Body of pancreas (tissue), 4 donors: ENCODE measurements at regions not wholly inside any gene's neighbourhood (a gene's known extent, or its start where the extent isn't known, plus 50 kb on each side); places are given as distances from the start of the nearest gene placed in this dataset.

Experiments
- ATAC-seq: fragments of 150-250 bp; one replicate; pipeline ENCODE4 v1.9.1; 2016
- DNase-seq, 4 donors: peaks; one replicate each; pipeline ENCODE4 v3.0.0-alpha.2; 2019
- H3K27ac ChIP-seq, 4 donors: fragments of 200-600 bp; sonication (generic); 1 replicate in 3 of 4; 2 replicates in 1 of 4; pipeline versions ENCODE4 v1.5.1 to v1.6.1; 2016 to 2019; ENCODE audit warnings: mild to moderate bottlenecking in 1 of 4, mixed read lengths in 1 of 4, moderate library complexity in 1 of 4
- H3K27me3 ChIP-seq, 2 donors: fragments of 200-600 bp; sonication (generic); one replicate each; pipeline ENCODE4 v1.6.0; 2016; ENCODE audit warnings: mild to moderate bottlenecking in 1 of 2
- H3K36me3 ChIP-seq, 2 donors: fragments of 200-600 bp; sonication (generic); replicated peaks in 1 of 2; 2 replicates each; pipeline ENCODE4 v1.5.1; 2016; ENCODE audit warnings: low read depth in 2 of 2; ENCODE audit not compliant: insufficient read depth in 1 of 2
- H3K4me1 ChIP-seq: fragments of 200-600 bp; sonication (generic); one replicate; pipeline ENCODE4 v1.6.0; 2016
- H3K4me3 ChIP-seq, 2 donors: fragments of 200-600 bp; sonication (generic); 1 replicate in 1 of 2; 2 replicates in 1 of 2; pipeline ENCODE4 v1.5.1; 2016 to 2019
- H3K9me3 ChIP-seq, 3 donors: fragments of 200-600 bp; sonication (generic); 1 replicate in 2 of 3; 2 replicates in 1 of 3; pipeline ENCODE4 v1.5.1; 2016
- CTCF ChIP-seq, 7 experiments: fragments of 450-650 bp in 4 of 7; fragments of 200-600 bp in 3 of 7; sonication (generic) in 3 of 7; IDR thresholded peaks; one replicate each; pipeline ENCODE4 v1.5.1; 2016 to 2019; ENCODE audit warnings: antibody characterized with exemption in 7 of 7
- POLR2A ChIP-seq, 3 donors: fragments of 450-650 bp; IDR thresholded peaks; one replicate each; pipeline ENCODE4 v1.6.1; 2016; ENCODE audit warnings: antibody characterized with exemption in 3 of 3, mild to moderate bottlenecking in 2 of 3
- WGBS, 2 donors: methylation state at CpG; one replicate each; pipeline ENCODE4 v1.1.5; 2017; 5-methylcytosine and 5-hydroxymethylcytosine counted together
- intact Hi-C: fragments of 100-400 bp; cut with DNase I; formaldehyde crosslinking; loops from one replicate; pipeline ENCODE4 v1.15.1; 2023

- Histone ChIP-seq H3K4me3 (no peak overlapping the region), H3K9me3 (no peaks in the 10 kb centered on the region), H3K36me3 (no peaks in the 10 kb centered on the region), H3K27ac (no peak overlapping the region), H3K4me1 (peaks cover 3% of the 10 kb centered on the region), H3K27me3 (no peaks in the 10 kb centered on the region)
- no peak for DNase-seq
- TF ChIP-seq POLR2A (IDR thresholded peaks at IDR 0.05) (no peak), CTCF (IDR thresholded peaks at IDR 0.05) (no peak)
- no peak for ATAC-seq
- WGBS, 2 donors, result 80 to 83% methylated on average over 3 of the region's 3 CpGs
- intact Hi-C loops, result no loop called here
These were observed 91.1 kb upstream of the CD180 start for GRCh38 chr5:67287510-67288268.

GRCh38 chr5:67286006-67286405 is 89.4 kb upstream of the CD180 start:
- WGBS, 2 donors, result 73 to 81% methylated on average over 4 of the region's 4 CpGs
- Histone ChIP-seq H3K9me3 (no peaks in the 10 kb centered on the region), H3K27me3 (no peaks in the 10 kb centered on the region), H3K4me3 (no peak overlapping the region), H3K4me1 (peaks cover 3% of the 10 kb centered on the region), H3K27ac (no peak overlapping the region), H3K36me3 (no peaks in the 10 kb centered on the region)
- DNase-seq (no peak), ATAC-seq (no peak)
- intact Hi-C loops, result no loop called here
- no peak for TF ChIP-seq POLR2A (IDR thresholded peaks at IDR 0.05)
- no peak for TF ChIP-seq CTCF (IDR thresholded peaks at IDR 0.05)

- Histone ChIP-seq H3K27me3 (no peaks in the 10 kb centered on the region), H3K4me3 (no peak overlapping the region), H3K9me3 (no peaks in the 10 kb centered on the region), H3K27ac (no peak overlapping the region), H3K4me1 (peaks cover 3% of the 10 kb centered on the region), H3K36me3 (no peaks in the 10 kb centered on the region)
- no peak for ATAC-seq
- WGBS, 2 donors, result 28 to 45% methylated on average over 4 of the region's 4 CpGs
- intact Hi-C loops, result no loop called here
- no peak for TF ChIP-seq POLR2A (IDR thresholded peaks at IDR 0.05)
- DNase-seq, result no peak
These were observed 87.4 kb upstream of the CD180 start for GRCh38 chr5:67283988-67284487.

GRCh38 chr5:67283275-67283987 is 86.8 kb upstream of the CD180 start:
- no peaks in the 10 kb centered on the region for H3K27me3 ChIP-seq
- intact Hi-C loops, result no loop called here
- no peak for DNase-seq
- no peak overlapping the region for H3K27ac ChIP-seq
- H3K4me1 ChIP-seq, result peaks cover 3% of the 10 kb centered on the region
- H3K4me3 ChIP-seq, result no peak overlapping the region
- H3K36me3 ChIP-seq, result no peaks in the 10 kb centered on the region
- H3K9me3 ChIP-seq, result peaks cover 0 to 3% (median 0%) of the 10 kb centered on the region in 3 donors
- no peak for ATAC-seq
- 78 to 80% methylated on average over 7 of the region's 7 CpGs for WGBS, 2 donors
- no peak for TF ChIP-seq POLR2A (IDR thresholded peaks at IDR 0.05)
- no peak for TF ChIP-seq CTCF (IDR thresholded peaks at IDR 0.05)

GRCh38 chr5:67281874-67282273 is 85.3 kb upstream of the CD180 start:
- intact Hi-C loops, result no loop called here
- Histone ChIP-seq H3K9me3 (peaks cover 0 to 8% (median 0%) of the 10 kb centered on the region in 3 donors), H3K27me3 (no peaks in the 10 kb centered on the region), H3K4me1 (peaks cover 3% of the 10 kb centered on the region), H3K27ac (no peak overlapping the region), H3K36me3 (no peaks in the 10 kb centered on the region), H3K4me3 (no peak overlapping the region)
- 61 to 68% methylated on average over 2 of the region's 2 CpGs for WGBS, 2 donors
- DNase-seq, result no peak
- ATAC-seq, result no peak
- no peak for TF ChIP-seq CTCF (IDR thresholded peaks at IDR 0.05)
- TF ChIP-seq POLR2A (IDR thresholded peaks at IDR 0.05), result no peak
